ENCODE measurements at regions not wholly inside any gene's neighbourhood (a gene's known extent, or its start where the extent isn't known, plus 50 kb on each side); places are given as distances from the start of the nearest gene placed in this dataset.
"Not testable (repeated sequence)": the region's sequence is repeated elsewhere in the genome, so short reads cannot be mapped to it uniquely, and the experiment has no call there.

DNA sequence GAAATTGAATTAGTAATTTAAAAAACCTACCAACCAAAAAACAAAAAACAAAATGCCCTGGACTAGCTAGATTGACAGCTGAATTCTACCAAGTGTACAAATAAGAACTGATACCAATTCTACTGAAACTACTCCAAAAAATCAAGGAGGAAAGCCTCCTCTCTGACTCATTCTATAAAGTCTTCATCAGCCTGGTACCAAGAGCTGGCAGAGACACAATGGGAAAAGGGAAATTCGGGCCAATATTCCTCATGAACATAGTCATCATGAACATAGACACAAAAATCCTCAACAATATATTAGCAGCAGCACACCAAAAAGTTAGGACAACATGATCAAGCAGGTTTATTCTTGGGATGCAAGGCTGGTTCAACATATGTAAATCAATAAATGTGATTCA, 2667.7 kb upstream of the PCDH20 start:
- TF ChIP-seq, protein P1, sequence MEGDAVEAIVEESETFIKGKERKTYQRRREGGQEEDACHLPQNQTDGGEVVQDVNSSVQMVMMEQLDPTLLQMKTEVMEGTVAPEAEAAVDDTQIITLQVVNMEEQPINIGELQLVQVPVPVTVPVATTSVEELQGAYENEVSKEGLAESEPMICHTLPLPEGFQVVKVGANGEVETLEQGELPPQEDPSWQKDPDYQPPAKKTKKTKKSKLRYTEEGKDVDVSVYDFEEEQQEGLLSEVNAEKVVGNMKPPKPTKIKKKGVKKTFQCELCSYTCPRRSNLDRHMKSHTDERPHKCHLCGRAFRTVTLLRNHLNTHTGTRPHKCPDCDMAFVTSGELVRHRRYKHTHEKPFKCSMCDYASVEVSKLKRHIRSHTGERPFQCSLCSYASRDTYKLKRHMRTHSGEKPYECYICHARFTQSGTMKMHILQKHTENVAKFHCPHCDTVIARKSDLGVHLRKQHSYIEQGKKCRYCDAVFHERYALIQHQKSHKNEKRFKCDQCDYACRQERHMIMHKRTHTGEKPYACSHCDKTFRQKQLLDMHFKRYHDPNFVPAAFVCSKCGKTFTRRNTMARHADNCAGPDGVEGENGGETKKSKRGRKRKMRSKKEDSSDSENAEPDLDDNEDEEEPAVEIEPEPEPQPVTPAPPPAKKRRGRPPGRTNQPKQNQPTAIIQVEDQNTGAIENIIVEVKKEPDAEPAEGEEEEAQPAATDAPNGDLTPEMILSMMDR (IDR thresholded peaks at IDR 0.05): no peak
- no peak for TF ChIP-seq POLR2A (IDR thresholded peaks at IDR 0.05)
- Histone ChIP-seq H3K9me3 (replicated peaks in 1 of 3) (no peaks in the 10 kb centered on the region), H3K27me3 (no peaks in the 10 kb centered on the region), H3K36me3 (replicated peaks in 1 of 2) (no peaks in the 10 kb centered on the region), H3K4me1 (replicated peaks in 1 of 2) (no peaks in the 10 kb centered on the region), H3K27ac (no peak overlapping the region), H3K4me3 (no peak overlapping the region)
- no peak for DNase-seq
- WGBS, 4 donors: 69 to 100% (median 82%) methylated on average over 1 of the region's 1 CpG
- intact Hi-C loops (cut with DNase I): no loop called here

DNA sequence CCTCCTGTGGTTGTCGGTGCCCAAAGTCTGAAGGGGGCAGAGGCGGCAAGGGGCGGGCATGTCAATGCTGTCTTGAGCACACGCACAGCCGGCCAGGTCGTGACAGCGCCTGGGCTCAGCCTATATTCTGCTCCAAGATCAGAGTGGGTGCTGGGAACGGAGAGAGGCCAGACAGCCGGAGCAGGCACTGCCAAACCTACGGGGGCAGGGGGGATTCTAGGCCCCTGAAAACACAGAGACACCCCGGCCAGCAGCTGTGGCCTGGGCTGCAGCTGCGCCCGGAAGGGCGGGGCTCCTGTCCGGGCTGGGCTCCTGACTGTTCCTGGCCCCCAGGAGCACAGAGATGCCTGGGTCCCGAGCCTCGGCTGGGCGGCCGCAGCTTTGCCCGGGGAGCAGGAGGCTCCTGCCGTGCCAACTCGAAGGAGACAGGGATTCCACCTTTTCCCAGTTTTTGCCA, 2662.9 kb upstream of the PCDH20 start:
- intact Hi-C loops (cut with DNase I): no loop called here
- 86 to 93% (median 90%) methylated on average over 12 to 22 of the region's 22 CpGs for WGBS, 4 donors

DNA sequence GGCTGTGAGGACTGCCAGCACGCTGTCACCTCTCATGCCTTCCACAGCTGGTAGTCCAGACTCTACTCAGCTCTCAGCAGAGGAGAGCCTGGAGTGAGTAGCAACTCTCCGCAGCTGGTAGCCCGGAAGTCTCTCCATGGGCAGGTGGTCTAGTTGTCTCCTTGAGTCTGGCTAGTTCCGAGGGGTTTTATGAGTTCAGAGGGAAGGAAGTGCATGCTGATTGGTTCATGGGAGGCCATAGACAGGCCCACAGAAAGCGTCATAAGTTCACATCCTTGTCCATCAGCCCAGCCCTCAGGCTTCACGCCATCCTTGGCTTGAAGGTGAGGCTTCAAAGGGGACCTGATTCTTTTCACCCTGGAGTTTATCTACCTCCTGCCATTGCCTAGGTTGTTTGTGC, 2662.4 kb upstream of the PCDH20 start:
- no peak for TF ChIP-seq POLR2A (IDR thresholded peaks at IDR 0.05)
- TF ChIP-seq, protein P1 (IDR thresholded peaks at IDR 0.05): no peak
- no peaks in the 10 kb centered on the region for H3K36me3 ChIP-seq (replicated peaks in 1 of 2)
- no peaks in the 10 kb centered on the region for H3K9me3 ChIP-seq (replicated peaks in 1 of 3)
- no peaks in the 10 kb centered on the region for H3K27me3 ChIP-seq
- WGBS, 4 donors: 77 to 100% (median 88%) methylated on average over 5 to 6 of the region's 6 CpGs
- no peak overlapping the region for H3K4me3 ChIP-seq
- H3K27ac ChIP-seq: no peak overlapping the region
- intact Hi-C loops (cut with DNase I): no loop called here
- no peaks in the 10 kb centered on the region for H3K4me1 ChIP-seq (replicated peaks in 1 of 2)
- DNase-seq: no peak

More for the DNA sequence above, 2662.9 kb upstream of the PCDH20 start:
- no peaks in the 10 kb centered on the region for H3K36me3 ChIP-seq (replicated peaks in 1 of 2)
- TF ChIP-seq POLR2A (IDR thresholded peaks at IDR 0.05): no peak
- TF ChIP-seq, protein P1 (IDR thresholded peaks at IDR 0.05): no peak
- no peak overlapping the region for H3K27ac ChIP-seq
- no peak for DNase-seq
- no peaks in the 10 kb centered on the region for H3K27me3 ChIP-seq
- H3K4me3 ChIP-seq: no peak overlapping the region
- no peaks in the 10 kb centered on the region for H3K4me1 ChIP-seq (replicated peaks in 1 of 2)
- no peaks in the 10 kb centered on the region for H3K9me3 ChIP-seq (replicated peaks in 1 of 3)

DNA sequence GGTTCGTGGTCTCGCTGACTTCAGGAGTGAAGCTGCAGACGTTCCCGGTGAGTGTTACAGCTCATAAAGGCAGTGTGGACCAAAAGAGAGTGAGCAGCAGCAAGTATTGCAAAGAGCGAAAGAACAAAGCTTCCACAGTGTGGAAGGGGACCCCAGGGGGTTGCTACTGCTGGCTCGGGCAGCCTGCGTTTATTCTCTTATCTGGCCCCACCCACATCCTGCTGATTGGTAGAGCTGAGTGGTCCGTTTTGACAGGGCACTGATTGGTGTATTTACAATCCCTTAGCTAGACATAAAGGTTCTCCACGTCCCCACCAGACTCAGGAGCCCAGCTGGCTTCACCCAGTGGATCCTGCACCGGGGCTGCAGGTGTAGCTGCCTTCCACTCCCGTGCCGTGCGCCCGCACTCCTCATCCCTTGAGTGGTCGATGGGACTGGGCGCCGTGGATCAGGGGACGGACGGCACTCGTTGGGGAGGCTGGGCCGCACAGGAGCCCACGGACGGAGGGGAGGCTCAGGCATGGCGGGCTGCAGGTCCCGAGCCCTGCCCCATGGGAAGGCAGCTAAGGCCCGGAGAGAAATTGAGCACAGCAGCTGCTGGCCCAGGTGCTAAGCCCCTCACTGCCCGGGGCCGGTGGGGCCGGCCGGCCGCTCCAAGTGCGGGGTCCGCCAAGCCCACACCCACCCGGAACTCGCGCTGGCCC, 2661.6 kb upstream of the PCDH20 start:
- H3K27me3 ChIP-seq; DNase-seq; intact Hi-C loops (cut with DNase I); H3K4me3 ChIP-seq; H3K27ac ChIP-seq; H3K36me3 ChIP-seq (replicated peaks in 1 of 2); H3K9me3 ChIP-seq (replicated peaks in 1 of 3); H3K4me1 ChIP-seq (replicated peaks in 1 of 2): not testable (repeated sequence)
- WGBS, 4 donors: 88 to 91% (median 90%) methylated on average over 19 to 36 of the region's 36 CpGs
